GM11168 (cell line): ENCODE measurements at regions not wholly inside any gene's neighbourhood (a gene's known extent, or its start where the extent isn't known, plus 50 kb on each side); places are given as distances from the start of the nearest gene placed in this dataset.

Source experiments
- in situ Hi-C: fragments of 300-500 bp; cut with MboI; formaldehyde crosslinking; loops from one replicate; pipeline ENCODE4 v1.12.0; 2022; ENCODE audit warnings: low sequenced_read_pairs; ENCODE audit not compliant: unreplicated experiment

DNA sequence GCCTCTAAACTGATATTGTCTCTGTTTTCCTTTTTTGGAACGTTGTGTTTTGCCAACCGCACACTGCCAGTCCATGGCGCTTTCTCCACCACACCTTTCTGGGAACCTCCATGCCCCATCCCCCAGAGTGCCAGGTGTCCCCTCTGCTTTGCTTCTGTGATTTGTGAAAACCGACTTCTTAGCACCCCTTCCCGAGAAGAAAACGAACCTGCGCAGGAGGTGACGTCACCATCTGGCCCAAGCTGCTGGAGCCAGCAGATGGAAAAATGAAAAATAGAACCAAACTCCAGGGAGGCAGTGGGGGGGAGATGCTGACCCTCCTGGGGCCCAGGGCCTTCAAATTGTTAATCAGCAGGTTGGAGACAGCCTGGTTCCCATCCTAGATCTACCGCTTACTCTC, 103.8 kb downstream of the HTR5A start:
- in situ Hi-C loops: no loop called here

DNA sequence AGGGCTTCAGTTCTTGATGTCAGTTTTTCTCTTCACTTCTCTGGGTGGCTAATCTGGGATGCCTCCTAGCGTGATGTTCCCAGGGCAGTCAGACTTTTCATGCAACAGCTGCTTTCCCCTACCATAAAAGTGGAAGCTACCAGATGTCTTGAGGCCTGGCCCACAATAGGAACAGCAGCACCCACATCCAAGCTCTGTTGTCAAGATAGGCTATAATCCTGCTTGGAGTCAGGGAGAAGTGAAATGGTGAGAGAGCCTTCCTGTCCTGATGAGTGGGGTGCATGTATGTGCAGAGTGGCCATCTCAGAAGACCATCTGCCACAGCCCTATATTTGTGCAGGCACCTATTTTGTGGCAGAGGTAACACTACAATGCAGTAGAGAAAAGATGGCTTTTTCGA, 108.0 kb downstream of the HTR5A start:
- in situ Hi-C loops: no loop called here

DNA sequence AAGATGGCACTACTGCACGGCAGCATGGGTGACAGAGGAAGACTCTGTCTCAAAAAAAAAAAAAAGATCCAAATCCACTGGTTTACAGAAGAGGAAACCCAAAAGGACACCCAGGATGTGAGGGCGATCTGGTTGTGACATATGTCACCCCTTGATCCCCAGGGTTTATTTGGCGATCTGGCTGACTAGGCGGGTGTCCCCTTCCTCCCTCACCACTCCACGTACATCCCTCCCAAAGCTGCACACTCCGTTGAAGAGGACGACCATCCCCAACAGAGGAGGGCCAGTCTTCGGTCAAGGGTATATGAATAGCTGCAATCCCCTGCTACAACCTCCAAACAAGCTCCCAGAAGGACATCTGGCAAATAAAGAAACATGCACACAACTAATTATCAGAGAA, 111.6 kb downstream of the HTR5A start:
- in situ Hi-C loops: loop anchor here (10.0 kb wide), 1 partner anchor 163 kb away; no protein-coding TSS in a partner anchor

DNA sequence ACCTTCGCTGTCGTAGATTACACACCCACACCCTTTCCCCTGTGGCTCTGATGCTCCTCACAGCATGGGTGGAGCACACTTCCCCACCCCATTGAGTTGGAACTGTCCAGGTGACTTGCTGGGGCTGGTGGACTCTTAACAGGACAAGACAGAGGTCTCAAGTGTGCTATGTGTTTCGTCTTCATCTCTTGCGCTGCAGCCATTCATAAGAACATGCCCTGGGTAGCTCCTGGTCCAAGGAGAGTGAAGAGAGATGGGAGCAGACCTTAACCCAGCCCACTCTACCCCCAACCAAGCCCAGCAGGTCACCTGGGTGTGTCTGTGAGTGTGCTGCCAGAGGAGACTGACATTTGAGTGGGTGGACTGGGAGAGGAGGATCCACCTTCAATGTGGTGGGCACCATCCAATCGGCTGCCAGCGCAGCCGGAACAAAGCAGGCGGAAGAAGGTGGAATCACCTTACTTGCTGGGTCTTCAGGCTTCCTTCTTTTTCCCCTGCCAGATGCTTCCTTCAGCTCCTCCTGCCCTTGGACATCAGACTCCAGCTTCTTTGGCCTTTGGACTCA, 112.4 kb downstream of the HTR5A start:
- in situ Hi-C loops: loop anchor here (10.0 kb wide), 1 partner anchor 162 kb away; no protein-coding TSS in a partner anchor

DNA sequence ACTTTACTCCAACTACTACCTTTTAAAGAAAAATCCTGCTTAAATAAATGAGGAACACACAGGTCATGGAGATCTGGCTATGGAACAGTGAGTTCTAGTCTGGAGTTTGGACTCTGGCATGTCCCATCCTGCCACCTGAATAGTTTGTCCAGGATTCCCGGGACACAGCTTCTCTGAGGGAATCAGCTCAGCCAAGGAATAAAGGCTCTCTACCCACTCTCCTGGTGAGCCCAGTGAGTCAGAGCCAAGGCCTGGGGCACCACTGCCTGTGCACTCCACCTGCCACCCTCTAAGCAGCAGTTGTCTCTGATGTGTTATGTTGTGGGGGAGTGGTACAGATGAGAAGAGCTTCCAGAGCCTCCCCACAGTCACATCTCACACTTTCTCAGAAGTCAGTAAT, 113.5 kb downstream of the HTR5A start:
- in situ Hi-C loops: loop anchor here (10.0 kb wide), 1 partner anchor 161 kb away; no protein-coding TSS in a partner anchor

DNA sequence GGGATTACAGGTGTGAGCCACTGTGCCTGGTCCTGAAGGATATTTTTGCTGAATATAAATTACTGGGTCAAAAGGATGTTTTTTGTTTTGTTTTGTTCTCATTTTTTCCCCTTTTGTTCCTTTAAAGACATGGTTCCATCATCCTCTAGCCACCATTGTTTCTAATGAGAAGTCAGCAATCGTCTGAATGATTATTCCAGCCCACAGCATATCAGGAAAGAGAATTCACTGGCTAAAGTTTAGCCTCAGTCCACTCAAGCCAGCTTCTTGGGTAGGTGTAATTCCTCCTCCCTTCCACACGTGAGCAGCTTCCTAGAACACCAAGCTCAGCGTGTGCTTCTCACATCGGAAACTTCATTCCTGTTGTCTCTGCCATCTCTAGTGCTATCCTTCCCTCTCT, 112.8 kb upstream of the INSIG1 start:
- in situ Hi-C loops: loop anchor here (10.0 kb wide), 1 partner anchor 160 kb away; no protein-coding TSS in a partner anchor

DNA sequence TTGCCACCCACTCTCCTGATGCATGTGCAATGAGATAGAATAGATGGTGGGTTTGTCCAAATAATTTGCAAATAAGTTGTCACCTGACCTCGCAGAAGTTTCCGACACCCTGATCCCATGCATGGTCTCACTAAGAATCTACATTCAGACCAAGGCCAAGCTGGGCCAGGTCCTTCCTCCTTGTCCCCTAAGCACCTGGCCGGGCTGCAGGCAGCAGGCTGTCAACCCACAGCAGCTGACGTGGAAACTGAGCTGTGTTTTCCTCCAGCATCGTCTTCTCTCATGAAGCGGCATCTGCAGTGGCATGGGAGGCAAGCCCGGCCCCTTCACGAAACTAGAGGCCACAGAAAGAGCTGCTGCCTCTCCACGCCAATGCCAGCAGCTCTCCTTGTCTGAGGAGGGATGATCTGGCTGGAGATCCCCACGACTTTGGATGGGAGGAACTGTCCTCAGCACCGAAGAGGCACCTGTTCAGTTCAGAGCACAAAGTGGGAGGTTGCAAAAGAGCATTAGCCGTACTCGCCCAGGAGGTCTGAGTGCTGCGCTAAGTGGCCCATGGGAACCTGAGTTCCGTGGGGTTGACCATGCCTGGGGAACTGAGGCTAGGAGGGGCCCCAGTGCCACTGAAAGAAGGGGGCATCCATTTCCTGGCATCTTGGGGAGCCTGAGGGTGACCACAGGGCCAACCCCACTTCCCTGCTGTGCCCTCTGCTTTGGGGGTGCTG, 110.5 kb upstream of the INSIG1 start:
- in situ Hi-C loops: loop anchor here (10.0 kb wide), 1 partner anchor 158 kb away; no protein-coding TSS in a partner anchor

DNA sequence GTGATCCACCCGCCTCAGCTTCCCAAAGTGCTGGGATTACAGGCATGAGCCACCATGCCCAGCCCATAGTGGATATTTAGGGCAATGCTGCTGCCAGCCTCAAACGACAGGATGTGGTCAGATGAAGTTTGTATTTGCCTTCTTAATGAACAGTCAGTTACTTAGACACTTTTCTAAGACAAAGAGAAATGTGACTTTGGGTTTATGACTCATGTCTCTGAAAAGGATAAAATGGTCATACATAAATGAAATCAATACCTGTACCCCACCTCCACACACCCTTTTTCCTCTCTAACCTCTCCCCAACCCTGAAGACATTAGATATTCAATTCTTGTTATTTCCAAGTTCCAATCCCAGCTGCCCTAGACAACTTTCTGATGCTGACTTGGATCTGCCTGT, 109.3 kb upstream of the INSIG1 start:
- in situ Hi-C loops: loop anchor here (10.0 kb wide), 1 partner anchor 156 kb away; no protein-coding TSS in a partner anchor

DNA sequence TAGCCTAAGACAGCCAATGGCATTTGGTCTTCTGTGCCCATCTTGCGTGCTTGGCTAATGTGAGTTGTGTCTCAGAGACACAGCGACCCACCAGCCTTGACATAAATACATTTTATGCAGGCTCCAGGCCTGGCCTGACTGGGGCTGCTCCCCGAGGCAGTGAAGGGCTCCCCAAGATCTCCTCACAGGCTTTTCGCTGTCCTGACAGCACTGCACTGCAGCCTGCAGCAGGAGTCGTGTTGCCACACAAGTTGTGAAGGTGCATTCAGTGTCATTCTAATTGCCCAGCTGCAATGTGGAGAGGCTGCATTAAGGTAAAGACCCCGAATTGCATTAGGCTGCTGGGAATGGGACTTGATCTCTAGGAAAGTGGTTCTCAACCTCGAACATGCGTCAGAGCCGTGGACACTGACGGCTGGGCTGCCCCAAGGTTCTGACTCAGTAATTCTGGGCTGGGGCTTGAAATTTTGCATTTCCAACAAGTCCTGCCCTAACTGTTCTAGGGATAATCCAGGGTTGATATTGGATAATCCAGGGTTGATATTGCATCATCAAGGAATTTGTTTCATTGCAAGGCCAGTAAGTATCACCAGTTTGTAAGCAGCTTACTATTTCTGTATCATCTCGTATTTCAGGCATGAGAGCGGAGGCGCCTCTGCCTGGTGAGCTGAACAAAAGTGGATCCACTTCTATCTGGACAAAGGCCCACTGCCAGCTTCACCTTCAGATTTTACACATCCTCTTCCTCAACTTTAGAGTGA, 108.7 kb upstream of the INSIG1 start:
- in situ Hi-C loops: loop anchor here (10.0 kb wide), 1 partner anchor 156 kb away; no protein-coding TSS in a partner anchor

DNA sequence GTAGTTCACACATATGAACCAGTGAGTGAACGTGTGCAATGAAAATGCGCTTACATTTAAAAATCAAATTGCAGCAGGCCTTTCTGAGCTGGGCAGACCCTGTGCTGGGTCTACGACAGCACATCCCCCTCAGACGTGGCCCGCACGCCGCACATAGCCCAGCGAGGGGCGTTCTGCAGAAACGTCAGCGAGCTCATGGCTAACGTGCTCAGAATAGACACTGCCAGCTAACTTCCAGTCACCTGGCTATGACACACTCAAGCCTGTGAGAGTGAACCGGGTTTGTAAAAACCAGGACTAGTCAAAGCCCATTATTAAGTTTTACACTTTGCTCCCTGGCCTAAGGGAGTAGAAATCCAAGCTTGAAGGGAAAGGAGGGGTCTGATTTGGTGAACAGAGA, 108.1 kb upstream of the INSIG1 start:
- in situ Hi-C loops: loop anchor here (10.0 kb wide), 1 partner anchor 155 kb away; no protein-coding TSS in a partner anchor

DNA sequence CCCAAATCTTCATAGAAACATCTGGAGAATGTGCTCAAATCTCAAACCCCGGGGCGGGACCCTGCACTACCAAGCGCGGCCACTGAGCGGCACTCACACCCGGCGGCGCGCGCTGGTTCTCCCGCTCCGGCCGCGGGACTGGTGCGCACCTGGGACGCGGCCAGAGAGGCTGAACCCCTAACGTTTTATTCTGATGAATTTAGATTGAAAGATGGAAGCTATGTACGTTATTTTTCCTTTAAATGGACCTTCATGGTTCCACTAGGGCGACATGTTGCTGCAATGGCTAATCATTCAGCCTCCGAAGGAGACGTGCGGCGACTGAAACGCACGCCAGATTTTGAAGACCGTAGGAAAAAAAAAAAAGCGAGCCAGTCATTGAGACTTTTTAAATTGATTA, 107.0 kb upstream of the INSIG1 start:
- in situ Hi-C loops: no loop called here

DNA sequence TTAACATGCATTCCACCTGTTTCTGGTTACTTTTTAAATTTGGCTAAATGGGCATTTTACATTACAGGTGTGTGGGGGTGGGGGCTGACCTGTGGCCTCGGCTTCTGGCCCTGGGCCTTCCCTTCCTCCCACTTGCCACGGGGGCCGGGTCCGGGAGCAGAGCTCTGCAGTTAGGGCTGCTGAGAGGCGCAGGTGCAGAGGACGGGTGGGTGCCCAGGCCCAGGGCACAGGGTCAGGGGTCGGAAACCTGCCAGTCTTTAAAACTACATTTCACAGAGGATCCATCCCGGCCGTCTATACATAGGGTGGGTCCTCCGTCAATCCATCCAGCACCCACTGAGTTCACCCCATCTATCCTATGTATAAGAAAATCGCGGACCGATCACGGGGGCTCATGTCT, 106.5 kb upstream of the INSIG1 start:
- in situ Hi-C loops: no loop called here

DNA sequence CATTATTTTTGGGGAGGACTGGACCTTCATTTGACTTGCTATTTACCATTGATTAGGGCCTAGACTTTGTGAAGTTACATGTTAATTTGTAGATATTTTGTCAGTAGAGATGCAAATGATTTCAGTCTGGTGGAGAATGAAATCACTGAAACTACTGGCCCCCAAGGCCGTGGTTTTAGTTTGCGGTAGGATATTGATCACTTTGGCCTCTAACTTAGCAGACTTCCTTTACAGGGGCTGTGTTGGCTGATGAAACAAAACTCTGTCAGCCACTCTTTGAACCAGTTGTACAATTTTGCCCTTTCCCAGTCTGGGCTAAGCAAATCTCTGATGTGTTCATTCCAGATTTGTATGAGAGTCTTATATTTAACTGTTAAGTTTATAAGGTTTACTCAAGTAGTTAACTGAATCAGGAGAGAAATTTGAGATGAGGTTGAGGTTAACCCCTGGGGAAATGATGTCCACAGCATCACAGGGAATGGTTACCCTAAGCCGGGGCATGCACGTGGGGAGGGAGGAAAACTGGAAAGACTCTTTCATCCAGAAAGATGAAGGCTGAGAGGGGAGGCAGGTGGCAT, 105.7 kb upstream of the INSIG1 start:
- in situ Hi-C loops: no loop called here

DNA sequence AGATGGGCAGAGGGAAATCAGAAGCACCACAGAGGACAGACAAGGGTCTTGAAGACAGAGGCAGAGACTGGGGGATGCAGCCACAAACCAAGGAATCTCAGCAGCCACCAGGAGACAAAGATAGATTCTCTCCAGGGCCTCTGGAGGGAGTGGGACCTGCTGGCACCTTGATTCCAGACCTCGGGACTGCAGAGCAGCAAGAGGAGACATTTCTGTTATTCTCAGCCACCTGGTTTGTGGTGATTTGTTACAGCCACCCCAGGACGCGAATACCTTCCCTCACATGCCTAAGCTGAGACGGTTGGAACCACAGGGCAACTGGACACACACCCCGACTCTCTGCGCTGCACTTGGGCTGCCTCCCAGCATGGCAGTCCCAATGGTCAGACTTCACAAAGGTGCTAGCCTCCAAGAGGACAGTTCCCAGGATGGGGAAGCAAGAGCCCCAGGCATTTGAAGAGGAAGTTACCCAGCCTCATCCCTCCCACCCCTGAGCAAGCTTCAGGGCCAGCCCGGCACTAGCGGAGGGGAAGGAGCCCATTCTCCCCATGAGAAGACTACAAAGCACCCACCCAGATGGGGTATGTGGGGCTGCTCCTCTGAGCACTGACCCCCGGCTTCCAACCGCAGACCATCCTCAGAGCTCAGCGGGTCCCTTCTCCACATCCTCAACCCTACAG, 104.6 kb upstream of the INSIG1 start:
- in situ Hi-C loops: no loop called here

DNA sequence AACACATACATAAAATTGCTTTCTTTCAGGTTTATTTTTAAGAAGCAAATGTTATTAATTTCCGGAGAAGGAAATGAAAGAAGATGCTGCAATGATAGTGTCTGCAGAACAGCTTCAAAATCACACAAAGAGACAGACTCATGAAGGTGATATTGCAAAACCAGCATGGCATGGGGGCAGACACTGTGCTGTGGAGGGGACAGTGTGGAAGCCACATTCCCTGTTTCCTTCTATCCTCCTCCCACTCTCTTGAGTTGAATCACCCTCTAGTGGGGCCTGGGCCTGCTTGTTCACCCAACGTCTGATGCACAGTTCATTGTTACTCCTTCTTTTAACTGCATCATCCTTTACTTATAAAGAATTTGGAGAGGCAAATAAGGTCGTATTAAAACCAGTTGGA, 104.0 kb upstream of the INSIG1 start:
- in situ Hi-C loops: no loop called here

DNA sequence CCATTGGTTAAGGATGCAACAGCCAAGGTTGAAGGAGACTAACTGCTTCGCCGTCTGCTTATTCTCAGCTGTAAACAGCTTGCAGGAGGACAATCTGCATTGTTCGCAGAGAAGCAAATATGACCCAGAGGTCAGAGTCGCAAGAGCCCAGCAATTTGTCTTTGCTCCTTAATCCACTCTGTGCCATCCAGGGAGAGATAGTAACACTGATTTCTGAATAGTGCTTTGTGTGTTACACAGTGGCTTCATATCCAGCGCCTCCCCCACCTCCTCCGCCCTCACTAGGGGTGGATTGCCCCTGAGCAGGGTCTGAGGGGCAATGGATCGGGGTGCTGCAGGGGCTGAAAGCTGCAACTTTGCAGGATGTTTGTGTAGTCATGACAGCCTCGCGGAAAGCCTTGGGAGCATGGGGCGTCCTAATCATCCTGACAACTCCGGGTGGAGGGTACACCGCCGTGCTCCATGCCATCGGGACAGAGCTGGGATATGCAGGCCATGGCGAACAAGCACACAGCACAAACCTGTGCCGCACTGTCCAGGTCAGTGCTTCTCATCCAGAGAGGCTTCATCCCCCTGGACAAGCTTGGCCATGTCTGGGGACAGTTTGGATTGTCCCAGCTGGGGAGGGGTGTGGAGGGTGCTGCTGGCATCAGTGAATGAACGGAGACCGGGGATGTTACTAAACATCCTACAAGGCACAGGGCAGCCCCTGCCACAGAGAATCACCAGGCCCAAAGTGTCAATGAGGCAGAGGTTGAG, 103.1 kb upstream of the INSIG1 start:
- in situ Hi-C loops: no loop called here

DNA sequence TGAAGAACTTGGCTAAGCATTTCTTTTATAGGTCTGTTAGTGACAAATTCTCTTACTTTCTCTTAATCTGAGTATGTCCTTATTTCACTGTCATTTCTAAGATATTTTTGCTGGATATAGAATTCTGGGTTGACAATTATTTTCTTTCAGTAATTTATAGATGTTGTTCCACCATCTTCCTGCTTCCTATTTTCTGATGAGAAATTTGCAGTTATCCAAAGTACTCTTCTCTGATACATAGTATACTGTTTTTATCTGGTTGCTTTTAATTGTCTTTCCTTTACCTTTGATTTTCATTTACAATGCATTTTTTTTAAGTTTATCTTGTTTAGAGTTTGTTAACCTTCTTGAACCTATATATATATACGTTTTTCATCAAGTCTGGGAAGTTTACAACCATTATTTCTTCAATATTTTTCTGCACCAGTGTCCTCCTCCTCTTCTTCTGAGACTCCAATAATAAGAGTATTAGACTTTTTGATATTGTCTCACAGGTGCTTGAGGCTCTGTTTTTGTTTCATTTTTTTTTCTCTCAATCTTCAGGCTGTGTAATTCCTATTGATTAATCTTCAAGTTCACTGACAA, 101.6 kb upstream of the INSIG1 start:
- in situ Hi-C loops: no loop called here

DNA sequence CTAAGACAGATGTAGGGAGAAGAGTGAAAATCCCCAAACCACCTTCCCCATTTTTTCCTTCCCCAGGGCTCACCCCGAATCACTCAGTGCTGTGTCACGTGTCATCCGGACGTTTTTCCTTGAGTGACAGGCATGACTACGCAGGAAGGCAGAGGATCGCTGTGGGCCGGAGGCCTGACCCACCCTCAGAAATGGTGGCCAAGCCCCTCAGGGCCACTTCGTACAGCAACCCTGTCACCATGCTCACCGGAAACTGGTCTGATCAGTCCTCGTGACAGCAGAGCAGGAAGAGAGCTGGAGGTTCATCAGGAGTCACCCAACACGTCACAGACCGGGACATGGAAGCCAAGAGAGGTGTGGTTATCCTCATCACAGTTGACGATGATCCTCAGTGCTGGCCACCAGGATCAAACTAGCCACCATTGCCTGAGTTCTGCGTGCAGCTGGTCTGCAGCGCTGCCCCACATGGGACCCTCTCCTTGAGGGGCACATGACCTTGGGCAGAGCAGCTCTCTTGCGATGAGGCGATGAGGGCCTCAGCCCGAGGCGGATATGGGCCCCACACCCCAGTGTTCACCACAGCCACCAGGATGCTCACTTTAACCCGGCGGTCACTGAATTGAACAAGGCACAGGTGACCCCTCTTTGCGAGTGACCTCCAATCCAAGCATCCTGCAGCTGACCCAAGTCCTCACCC, 99.3 kb upstream of the INSIG1 start:
- in situ Hi-C loops: no loop called here
